Activated CD8-positive, alpha-beta memory T cell treated with anti-CD3 and anti-CD28 coated beads for 24 hours (primary cell): ENCODE measurements at regions not wholly inside any gene's neighbourhood (a gene's known extent, or its start where the extent isn't known, plus 50 kb on each side); places are given as distances from the start of the nearest gene placed in this dataset.
A peak's percentile ranks its signal among the peaks of the same experiment; 100 is the strongest.

Experiments used
- DNase-seq: peaks from one replicate; pipeline ENCODE4 v3.0.0-alpha.2; 2020

GRCh38 chrX:39189431-39189830 lies 388.2 kb downstream of the MID1IP1 start:
- DNase-seq: no peak

GRCh38 chrX:39194673-39195072 lies 393.4 kb downstream of the MID1IP1 start:
- no peak for DNase-seq

- no peak for DNase-seq
Observed at GRCh38 chrX:39195156-39195555, 393.9 kb downstream of the MID1IP1 start.

GRCh38 chrX:39196192-39197102 lies 395.2 kb downstream of the MID1IP1 start:
- DNase-seq: peak; percentile 65

- DNase-seq: no peak
Observed at GRCh38 chrX:39199429-39199828, 398.2 kb downstream of the MID1IP1 start.

GRCh38 chrX:39201305-39201990 lies 400.2 kb downstream of the MID1IP1 start:
- no peak for DNase-seq

GRCh38 chrX:39202641-39203040 lies 401.4 kb downstream of the MID1IP1 start:
- no peak for DNase-seq

GRCh38 chrX:39203427-39203826 lies 402.2 kb downstream of the MID1IP1 start:
- no peak for DNase-seq

- no peak for DNase-seq
Observed at GRCh38 chrX:39204353-39204752, 403.1 kb downstream of the MID1IP1 start.

- DNase-seq: no peak
Observed at GRCh38 chrX:39204945-39205344, 403.7 kb downstream of the MID1IP1 start.

- no peak for DNase-seq
Observed at GRCh38 chrX:39205467-39205866, 404.2 kb downstream of the MID1IP1 start.

GRCh38 chrX:39206399-39207145 lies 405.3 kb downstream of the MID1IP1 start:
- no peak for DNase-seq

GRCh38 chrX:39211501-39211900 lies 410.2 kb downstream of the MID1IP1 start:
- no peak for DNase-seq

- no peak for DNase-seq
Observed at GRCh38 chrX:39212456-39212855, 411.2 kb downstream of the MID1IP1 start.

- no peak for DNase-seq
Observed at GRCh38 chrX:39214387-39215126, 413.3 kb downstream of the MID1IP1 start.

GRCh38 chrX:39220952-39221351 lies 419.7 kb downstream of the MID1IP1 start:
- no peak for DNase-seq

- DNase-seq: no peak
Observed at GRCh38 chrX:39222346-39223113, 421.3 kb downstream of the MID1IP1 start.

- no peak for DNase-seq
Observed at GRCh38 chrX:39226251-39226650, 425.0 kb downstream of the MID1IP1 start.

GRCh38 chrX:39227371-39227770 lies 426.1 kb downstream of the MID1IP1 start:
- no peak for DNase-seq

GRCh38 chrX:39238006-39238405 lies 436.7 kb downstream of the MID1IP1 start:
- no peak for DNase-seq

- DNase-seq: no peak
Observed at GRCh38 chrX:39242187-39242586, 440.9 kb downstream of the MID1IP1 start.

GRCh38 chrX:39244147-39244546 lies 442.9 kb downstream of the MID1IP1 start:
- DNase-seq: no peak
